Islet of Langerhans (tissue), 1 donor: ENCODE measurements at regions not wholly inside any gene's neighbourhood (a gene's known extent, or its start where the extent isn't known, plus 50 kb on each side); places are given as distances from the start of the nearest gene placed in this dataset.

ENCODE experiments used
- FAIRE-seq: peaks from one replicate; lab custom pipeline; 2011; peaks lifted over from hg19 to GRCh38; lab: Jason Lieb, UNC

DNA sequence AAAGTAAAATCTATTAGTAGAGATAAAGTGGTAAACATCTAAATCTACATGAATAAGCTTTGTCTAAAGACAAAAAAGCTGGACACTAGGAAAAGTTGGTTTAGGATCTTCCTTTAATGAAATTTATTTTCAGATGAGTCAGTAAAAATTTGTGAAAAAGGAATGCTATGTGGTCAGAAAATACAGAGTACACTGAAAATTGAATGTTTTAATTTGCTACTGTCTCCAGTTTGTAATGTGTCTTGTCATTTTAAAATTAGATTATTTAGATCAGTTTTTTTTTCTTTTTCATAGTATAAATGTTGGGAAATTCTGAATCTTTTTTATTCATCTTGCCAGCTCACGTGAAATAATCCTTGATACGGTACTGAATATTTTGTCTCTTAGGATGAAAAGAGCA, 56.9 kb downstream of the SLITRK6 start:
- FAIRE-seq = no peak

DNA sequence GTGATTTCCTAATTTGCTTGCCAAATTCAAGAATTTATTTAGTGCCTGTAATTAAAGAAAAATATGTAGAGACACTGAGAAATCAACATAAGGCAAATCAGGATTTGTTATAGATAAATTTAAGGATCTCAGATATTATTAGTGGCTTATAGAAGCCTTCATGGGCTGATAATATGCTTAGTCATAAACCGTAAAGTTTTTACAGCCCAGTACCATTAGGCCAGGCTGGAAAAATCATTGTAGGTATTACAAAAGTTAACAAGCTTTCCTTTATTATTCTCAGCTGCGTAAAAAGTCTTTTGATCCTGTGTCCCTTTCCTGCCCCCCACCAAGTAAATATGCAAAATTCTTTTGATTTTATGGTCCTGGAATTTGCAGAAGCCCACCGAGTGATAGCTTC, 58.2 kb downstream of the SLITRK6 start:
- no peak for FAIRE-seq

DNA sequence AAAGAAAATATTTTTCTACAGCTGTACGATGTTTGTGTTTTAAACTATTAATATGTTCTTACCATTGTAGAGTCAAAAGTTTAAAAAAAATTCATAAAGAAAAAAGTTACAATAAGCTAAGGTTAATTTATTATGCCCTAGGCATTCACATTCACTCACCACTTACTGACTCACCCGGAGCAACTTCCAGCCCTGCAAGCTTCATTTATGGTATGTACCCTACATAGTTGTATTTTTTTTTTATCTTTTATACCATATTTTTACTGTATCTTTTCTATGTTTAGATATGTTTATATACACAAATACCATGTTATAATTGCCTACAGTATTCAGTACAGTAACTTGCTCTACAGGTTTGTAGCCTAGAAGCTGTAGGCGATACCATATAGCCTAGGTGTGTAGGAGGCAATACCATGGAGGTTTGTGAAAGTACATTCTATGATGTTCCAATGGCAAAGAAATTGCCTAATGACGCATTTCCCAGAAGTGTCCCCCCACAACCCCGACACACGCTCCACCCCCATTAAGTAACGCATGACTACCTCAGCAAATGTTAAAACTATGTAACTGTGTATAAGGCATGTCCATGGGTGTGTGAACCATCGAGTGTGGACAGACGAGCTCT, 60.4 kb downstream of the SLITRK6 start:
- no peak for FAIRE-seq

DNA sequence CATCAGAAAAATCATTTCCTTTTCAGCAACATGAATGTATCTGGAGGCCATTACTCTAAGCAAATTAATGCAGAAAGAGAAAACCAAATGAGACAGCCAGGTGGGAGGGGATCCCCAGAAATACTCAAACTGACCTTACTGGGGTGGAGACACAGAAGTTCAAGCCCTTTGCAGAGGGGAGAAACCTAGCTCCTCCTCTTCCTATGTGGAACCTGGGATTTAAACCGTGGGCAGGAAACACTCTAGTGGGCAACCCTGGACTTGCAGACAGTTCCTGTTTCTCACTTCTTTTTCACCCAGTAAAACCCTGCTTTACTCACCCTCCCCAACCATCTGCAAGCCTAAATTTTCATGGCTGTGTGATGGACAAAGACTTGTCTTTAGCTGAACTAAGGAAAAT, 61.3 kb downstream of the SLITRK6 start:
- no peak for FAIRE-seq

DNA sequence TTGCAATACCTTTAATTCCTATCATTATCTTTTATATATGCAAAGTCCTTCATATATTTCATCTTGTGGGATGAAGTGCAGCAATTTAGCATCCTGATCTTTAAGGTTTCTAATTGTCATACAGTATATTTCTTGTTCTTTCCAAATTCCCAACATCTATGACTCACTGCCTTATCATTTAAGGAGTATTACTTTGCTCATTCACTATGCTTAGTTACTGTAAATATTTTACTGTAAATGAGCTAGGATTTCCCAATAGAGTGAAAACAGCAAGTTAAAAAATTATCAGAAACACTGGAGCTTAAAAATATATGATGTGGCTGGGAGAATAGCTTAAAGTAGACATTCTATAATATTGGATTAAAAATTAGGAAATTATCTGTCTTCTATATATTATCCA, 69.9 kb downstream of the SLITRK6 start:
- no peak for FAIRE-seq

DNA sequence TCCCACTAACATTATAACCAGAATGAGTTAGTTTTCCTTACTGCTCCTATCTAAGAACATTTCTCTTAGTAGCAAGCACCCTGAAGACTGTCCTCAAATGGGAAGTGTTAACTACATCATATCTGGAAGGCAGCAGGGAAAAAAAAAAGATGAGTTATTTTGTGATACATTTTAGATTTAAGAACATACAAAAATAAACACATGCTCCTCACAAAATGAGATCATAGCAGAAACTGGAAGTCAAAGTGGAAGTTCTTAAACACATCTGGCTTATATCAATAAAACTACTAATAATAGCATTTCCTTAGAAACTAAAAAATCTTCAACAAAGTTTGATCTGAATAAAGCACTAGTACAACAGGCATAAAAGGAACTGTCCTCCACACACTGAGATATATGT, 70.4 kb downstream of the SLITRK6 start:
- FAIRE-seq = no peak

DNA sequence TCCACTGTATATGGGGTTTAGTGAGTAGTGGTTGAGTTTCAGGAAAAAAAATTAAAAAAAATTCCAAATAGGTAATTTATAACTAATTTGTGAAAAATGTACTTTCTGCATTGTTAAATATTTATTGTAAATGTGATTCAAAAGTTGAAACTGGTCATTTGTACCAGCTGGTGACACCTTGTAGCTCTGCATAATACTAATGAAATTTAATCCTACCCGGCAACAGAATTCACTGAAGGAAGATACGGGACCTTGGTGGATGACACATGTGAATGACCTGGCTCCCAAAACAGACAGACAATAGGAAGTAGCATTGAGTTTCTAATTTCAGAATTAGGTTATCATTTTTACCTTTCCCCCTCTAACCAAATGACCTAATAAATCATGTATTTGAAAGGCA, 73.8 kb downstream of the SLITRK6 start:
- no peak for FAIRE-seq

DNA sequence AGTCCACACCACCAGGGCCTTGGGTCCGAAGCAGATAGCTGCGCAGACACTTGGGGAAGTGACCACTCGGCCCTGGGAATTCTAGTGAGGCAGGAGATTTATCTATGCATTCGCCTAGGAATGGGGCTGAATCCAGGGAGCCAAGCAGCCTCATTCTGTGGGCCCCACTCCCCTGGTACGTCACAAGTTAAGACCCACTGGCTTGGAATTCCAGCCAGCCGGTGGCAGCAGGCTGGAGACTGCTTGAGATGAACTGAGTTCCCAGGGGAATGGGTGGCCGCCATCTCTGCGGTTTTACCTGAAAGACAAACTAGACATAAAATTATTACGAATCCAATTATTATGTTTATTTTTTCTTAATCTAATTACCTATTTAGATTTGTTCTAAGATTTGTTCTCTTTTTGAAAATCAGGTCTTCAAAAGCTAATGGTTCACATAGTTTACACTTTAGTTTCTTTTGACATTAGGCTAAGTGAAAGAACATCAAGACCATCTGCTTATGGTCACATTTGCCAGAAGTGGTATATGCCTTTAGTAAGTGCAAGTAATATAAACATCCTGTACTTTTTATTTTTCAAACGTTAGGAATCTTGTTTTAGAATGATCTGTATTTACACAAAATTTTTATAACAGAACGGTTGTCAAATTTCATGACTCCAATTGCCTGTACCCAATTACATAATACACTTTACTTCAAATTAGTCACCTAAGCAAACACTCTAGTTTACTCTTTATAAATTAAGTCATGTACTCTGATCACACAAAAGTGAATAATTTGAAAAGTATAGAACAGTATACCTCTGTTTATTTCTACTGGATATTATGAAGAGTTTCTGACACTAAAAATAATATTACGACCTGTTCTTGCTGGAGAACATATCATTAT, 74.4 kb downstream of the SLITRK6 start:
- no peak for FAIRE-seq

DNA sequence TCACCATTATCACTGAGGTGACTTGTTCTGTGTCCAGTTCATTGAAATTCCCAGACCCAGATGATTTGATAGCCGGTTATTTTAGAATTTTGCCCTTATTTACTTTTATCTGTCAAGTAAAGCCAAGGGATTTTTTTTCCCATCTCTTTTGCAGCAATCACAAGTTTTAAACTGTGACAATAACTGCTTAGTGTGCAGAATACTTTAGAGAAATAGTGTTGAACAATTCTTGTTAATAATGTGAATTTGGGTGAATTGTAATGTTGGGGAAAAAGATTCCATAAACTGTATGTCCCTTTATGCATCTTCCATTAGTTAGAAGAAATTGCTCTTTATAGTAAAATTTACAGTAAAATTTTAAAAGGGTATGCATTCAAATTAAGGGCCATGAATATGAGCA, 79.5 kb downstream of the SLITRK6 start:
- FAIRE-seq = no peak

DNA sequence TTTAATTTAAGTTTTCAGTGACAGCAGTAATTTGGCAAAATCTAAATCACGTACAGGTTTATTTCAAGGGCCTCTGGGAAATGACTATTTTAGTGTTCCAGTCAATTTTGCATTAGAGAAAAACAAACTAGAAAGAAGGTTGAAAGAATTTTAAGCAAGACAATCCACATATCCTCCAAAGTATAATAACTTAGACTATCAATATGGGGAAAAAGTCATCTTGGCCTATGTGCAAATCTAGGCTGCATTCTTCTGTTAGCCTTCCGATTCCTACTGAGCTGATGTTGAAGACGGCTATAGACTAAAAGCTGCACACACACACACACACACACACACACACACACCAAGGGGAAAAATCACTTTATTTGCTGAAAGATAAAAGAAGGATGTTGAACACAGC, 81.3 kb downstream of the SLITRK6 start:
- no peak for FAIRE-seq

DNA sequence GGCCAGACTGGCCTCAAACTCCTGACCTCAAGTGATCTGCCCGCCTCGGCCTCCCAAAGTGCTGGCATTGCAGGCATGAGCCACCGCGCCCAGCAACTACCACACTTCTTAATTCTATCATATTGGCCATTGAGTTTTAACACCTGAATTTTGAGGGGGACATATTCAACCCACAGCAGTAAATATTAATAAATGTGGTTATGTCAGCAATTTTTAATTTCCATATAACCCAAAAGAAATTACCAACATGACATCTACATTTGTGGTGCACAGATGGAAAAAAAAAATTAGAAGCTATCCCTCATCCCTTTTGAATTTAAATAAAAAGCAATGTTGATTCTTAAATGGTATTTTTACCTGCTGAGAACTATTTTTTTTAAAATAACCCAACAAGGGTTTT, 88.7 kb downstream of the SLITRK6 start:
- FAIRE-seq = no peak

DNA sequence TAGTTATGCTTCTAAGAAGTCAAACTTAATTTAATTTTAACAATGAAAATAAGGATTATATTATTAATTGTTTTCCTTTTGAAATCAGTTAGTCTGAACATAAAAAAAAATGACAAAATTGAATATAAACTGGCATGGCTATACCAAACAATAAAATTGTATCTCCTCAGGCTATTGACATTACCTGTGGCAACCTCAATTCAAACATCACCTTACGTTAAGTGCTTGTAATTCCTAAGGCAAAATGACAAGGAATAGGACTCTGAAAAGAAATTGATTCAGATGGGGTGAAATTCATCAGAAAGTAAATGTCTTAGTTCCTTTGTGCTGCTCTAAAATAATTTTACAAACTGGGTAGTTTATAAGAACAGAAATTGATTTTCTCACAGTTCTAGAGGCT, 89.5 kb downstream of the SLITRK6 start:
- no peak for FAIRE-seq

DNA sequence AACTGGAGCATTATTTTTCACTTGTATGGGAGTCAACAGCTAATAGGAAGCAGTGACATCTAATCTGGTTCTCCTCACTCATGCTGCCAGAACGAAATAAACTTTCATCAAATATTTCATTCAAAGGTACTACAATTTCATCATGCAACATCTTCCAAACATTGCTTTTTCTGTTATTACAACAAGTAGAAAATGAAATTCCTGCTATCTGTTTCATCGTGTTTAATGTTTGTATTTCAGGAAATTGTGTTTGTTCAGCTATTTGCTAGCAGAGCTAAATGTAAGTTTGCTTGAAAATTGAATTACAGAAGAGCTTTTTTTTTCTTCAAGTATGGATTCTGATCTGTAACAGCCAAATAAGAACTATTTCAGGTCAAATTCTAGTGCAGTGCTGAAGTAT, 90.1 kb downstream of the SLITRK6 start:
- no peak for FAIRE-seq

DNA sequence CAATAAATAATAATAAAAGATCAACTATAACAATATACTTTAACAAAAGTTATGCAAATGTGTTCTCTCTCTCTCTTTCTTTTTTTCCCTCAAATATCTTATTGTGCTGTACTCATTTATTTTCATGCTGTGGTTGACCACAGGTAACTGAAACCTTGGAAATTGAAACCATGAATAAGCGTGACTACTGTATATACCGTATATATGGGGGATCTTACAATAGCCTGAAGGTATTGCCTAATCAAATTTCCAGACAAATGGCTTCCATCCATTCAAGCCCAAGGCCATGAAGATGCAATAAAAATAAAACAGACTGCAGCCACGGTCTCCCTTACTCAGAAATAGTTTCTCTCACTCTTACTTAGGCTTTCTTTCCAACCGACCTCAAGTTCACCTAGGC, 98.3 kb downstream of the SLITRK6 start:
- FAIRE-seq = no peak

DNA sequence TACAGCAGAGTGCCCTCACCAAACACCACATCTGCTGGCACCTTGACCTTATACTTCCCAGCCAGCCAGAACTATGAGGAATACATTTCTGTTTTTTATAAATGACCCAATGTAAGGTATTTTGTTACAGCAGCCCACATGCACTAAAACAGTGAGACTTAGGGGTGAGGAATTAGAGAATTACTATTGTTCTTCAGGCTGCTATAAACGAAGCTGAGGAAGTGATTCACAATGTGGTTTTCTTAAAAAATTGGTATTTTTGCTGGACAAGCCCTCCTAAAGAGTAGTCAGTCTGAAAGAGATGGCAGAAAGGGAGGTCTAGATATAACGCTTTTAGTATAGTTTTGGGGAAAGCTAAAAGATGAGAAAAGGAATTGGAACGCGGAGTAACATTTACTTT, 101.0 kb downstream of the SLITRK6 start:
- no peak for FAIRE-seq

DNA sequence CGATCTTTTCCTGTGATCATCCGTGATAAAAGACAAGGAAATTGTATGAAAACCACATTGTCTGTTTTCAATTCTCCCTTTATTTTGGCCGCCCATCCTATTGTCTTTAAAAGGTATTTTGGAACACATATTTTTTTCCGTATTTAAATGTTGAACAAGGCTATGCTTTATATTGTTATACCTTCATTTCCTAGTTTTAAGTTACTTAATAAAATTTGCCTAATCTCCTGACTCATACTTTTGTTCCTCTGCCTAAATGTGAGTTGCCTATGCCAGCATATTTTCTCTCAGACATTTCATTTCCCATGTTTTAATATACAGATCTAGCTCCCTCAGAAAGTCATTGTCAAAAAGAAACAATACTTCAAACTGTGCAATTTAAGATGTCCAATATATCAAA, 104.2 kb downstream of the SLITRK6 start:
- FAIRE-seq = no peak

DNA sequence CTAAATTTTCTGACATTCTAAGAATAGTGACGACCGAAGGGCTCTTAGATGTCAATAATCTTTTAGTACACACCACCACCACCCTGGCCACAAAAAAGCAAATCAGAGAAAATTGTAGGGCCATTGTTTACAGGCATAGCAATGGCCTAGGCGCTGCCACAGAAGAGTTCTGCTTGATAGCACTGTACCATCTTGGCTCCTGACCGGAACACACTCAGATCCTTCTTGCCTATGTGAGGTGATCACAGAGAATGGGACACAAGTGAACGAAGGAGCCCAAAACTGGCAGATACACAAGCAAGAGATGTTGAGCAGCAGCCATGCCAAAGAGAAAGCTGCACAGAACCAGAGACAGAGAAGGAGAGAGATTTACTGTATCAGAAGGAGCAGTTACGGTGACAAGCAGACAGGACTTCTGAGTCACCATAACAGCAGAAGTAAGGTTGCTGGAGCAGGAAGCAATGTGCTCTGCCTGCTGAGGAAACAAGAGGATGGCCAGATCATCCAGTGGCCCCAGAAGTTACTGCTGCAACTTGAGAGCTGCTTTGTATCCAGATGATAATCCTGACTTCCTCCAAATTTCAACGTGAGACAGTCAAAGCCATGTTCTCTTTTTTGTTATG, 105.2 kb downstream of the SLITRK6 start:
- FAIRE-seq = no peak

DNA sequence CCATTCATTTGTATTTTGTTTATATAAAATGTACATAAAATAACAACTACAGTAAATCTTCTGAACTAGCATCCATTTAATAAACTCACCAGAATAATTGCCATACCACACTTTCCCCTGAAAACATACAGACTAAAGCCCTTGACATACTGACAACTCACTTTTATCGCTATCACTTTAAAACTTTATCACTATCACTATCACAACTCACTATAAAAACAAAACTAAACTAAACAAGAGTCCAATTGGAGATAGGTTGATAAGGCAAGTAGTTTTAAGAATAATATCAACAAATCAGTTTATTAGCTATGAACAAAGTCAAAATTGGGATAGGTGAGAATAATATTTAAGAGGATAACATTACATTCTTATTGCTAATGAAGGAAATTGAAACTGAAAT, 108.9 kb downstream of the SLITRK6 start:
- FAIRE-seq = no peak

DNA sequence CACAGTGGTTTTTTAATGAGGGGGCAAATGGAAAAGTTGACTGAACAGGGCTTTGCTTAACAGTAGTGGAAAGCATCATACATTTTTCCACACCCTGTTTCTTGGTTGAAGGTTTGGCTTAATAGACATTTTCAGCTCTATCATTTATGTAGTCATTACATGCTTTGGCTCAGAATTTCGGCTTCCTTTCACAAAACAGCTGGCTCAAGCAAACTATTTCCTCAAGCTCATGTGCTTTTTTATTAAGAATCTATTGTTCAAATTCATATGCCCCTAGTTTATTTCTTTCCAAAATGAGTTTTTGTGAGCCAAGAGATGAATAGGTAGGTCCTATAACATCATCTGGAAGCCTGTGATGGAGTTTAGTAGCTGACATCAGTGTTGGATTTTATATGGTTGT, 113.8 kb downstream of the SLITRK6 start:
- FAIRE-seq = no peak

DNA sequence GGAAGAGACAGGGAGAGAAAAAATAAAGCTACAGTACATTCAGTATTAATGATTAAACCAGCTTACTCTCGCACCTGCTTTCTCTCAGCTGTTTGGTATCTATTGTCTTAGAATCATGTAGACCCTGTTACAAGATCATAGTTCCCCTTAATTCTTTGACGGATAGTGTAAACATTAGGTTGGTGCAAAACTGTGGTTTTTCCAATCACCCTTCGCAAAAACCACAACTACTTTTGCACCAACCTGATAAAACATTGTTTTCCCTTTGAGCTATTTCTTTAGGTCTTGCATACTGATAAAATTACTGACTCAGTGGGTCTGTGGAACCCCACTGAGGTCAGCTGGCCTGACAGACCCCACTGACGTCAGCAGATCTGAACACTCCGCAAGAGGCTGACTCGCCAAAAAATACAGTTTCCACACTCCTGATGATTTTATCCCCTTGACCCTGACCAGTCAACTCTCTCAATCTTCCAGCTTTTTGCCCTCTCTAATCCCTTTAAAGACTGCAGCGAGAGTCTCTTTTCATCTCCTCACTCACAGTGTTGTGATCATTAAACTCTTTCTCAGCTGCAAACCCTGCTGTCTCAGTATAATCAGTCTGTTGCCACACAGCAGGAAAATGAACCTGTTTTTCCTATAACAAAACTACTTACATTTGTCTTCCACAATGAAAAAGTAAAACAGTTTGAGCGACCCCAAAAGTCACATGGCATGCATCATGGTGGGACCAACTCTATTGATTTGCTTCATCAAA, 123.9 kb downstream of the SLITRK6 start:
- FAIRE-seq = no peak

DNA sequence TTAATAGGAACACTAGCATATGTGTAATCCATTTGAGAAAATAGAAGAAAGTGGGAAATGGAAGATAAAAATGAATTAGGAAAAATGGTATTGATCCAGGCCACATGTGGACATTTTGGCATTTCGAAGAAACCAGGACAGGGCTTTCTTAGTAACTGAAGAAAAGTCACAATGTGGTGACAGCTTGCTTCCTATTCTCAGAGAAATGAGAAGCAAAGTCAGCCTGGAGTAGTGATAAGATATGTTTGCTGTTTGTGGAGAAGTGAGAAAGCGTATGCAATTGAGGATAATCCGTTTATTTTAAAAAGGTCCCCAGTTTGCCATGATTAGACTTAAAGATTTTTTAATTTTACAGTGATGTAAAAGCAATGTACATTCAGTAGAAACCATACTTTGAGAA, 127.9 kb downstream of the SLITRK6 start:
- FAIRE-seq = no peak

DNA sequence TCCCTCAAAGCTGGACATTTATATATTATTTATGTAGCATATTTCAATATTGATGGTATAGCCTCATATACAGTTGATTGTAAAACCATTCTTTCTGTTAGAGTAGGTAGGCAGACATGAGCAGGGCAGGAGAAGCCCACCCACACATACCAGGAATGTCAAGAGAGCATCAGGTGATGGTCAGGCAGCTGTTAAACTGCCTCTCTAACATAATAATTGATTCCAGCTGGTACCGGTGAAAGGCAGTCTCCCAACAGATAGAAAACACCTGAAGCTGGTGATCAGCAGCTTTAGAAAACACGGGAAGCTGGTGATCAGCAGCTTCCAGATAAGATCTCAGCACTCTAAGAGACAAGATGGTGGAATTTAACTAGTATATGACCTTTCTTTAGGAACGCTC, 132.9 kb downstream of the SLITRK6 start:
- FAIRE-seq = no peak

DNA sequence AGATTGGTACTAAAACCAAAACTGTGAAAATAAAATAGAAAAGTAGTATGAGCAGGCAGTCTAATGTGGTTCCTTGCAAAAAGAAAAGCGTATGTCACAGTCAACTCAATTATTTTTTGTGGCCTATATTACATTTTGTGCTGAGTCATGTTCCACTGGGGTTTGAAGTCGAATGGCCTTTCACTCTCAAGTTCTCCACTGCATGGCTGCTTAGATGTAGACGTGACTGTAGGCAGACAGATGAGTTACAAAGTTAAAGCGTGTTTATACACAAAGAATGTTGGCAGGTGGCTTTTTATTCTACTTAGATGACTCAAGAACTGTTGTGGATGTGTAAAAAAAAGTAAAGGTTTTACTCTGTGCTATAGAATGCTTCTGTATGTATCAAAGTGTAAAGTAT, 133.9 kb downstream of the SLITRK6 start:
- no peak for FAIRE-seq
